Osteocyte (in vitro differentiated cells): ENCODE measurements at regions not wholly inside any gene's neighbourhood (a gene's known extent, or its start where the extent isn't known, plus 50 kb on each side); places are given as distances from the start of the nearest gene placed in this dataset.

ENCODE experiments used
- DNase-seq: peaks from one replicate; pipeline ENCODE4 v3.0.0; 2021; ENCODE audit warnings: mixed read lengths; ENCODE audit not compliant: unreplicated experiment; ENCODE audit errors: extremely low spot score
- H3K27ac Mint-ChIP-seq: one replicate; pipeline ENCODE4 v1.8.0; 2021; ENCODE audit warnings: mild to moderate bottlenecking, mixed read lengths; ENCODE audit not compliant: unreplicated experiment
- H3K27me3 Mint-ChIP-seq: one replicate; pipeline ENCODE4 v1.8.0; 2021; ENCODE audit warnings: mixed read lengths; ENCODE audit not compliant: unreplicated experiment
- H3K36me3 Mint-ChIP-seq: one replicate; pipeline ENCODE4 v1.8.0; 2021; ENCODE audit warnings: mixed read lengths; ENCODE audit not compliant: unreplicated experiment
- H3K4me1 Mint-ChIP-seq: one replicate; pipeline ENCODE4 v1.8.0; 2021; ENCODE audit warnings: mixed read lengths; ENCODE audit not compliant: unreplicated experiment
- H3K4me3 Mint-ChIP-seq: one replicate; pipeline ENCODE4 v1.8.0; 2021; ENCODE audit warnings: mild to moderate bottlenecking, moderate library complexity, mixed read lengths; ENCODE audit not compliant: unreplicated experiment
- H3K9me3 Mint-ChIP-seq: one replicate; pipeline ENCODE4 v1.8.0; 2021; ENCODE audit warnings: mixed read lengths; ENCODE audit not compliant: unreplicated experiment
- CTCF ChIP-seq: fragments of 200-600 bp; sonication (generic); IDR thresholded peaks from 2 replicates; pipeline ENCODE4 v1.5.0; 2021; ENCODE audit warnings: antibody characterized with exemption, mild to moderate bottlenecking, moderate library complexity

- no peak for TF ChIP-seq CTCF
- H3K36me3 Mint-ChIP-seq = no peaks in the 10 kb centered on the region
- no peak overlapping the region for H3K27ac Mint-ChIP-seq
- no peak for DNase-seq
- H3K27me3 Mint-ChIP-seq = peaks cover 21% of the 10 kb centered on the region
- no peak overlapping the region for H3K4me3 Mint-ChIP-seq
- no peaks in the 10 kb centered on the region for H3K9me3 Mint-ChIP-seq
- H3K4me1 Mint-ChIP-seq = no peaks in the 10 kb centered on the region
Measured at GRCh38 chr20:59470521-59470920, 133.8 kb upstream of the PHACTR3 start.

- no peak for DNase-seq
- no peaks in the 10 kb centered on the region for H3K36me3 Mint-ChIP-seq
- no peaks in the 10 kb centered on the region for H3K9me3 Mint-ChIP-seq
- H3K4me3 Mint-ChIP-seq = no peak overlapping the region
- H3K27me3 Mint-ChIP-seq = peaks cover 21% of the 10 kb centered on the region
- no peak for TF ChIP-seq CTCF
- no peak overlapping the region for H3K27ac Mint-ChIP-seq
- no peaks in the 10 kb centered on the region for H3K4me1 Mint-ChIP-seq
Measured at GRCh38 chr20:59471653-59472421, 132.5 kb upstream of the PHACTR3 start.

GRCh38 chr20:59473742-59474141 lies 130.6 kb upstream of the PHACTR3 start:
- no peaks in the 10 kb centered on the region for H3K4me1 Mint-ChIP-seq
- H3K9me3 Mint-ChIP-seq = no peaks in the 10 kb centered on the region
- H3K27me3 Mint-ChIP-seq = peaks cover 25% of the 10 kb centered on the region
- no peak overlapping the region for H3K27ac Mint-ChIP-seq
- TF ChIP-seq CTCF = no peak
- DNase-seq = no peak
- no peaks in the 10 kb centered on the region for H3K36me3 Mint-ChIP-seq
- H3K4me3 Mint-ChIP-seq = no peak overlapping the region

- no peaks in the 10 kb centered on the region for H3K9me3 Mint-ChIP-seq
- no peaks in the 10 kb centered on the region for H3K36me3 Mint-ChIP-seq
- DNase-seq = no peak
- H3K4me3 Mint-ChIP-seq = no peak overlapping the region
- H3K4me1 Mint-ChIP-seq = no peaks in the 10 kb centered on the region
- TF ChIP-seq CTCF = no peak
- no peak overlapping the region for H3K27ac Mint-ChIP-seq
- H3K27me3 Mint-ChIP-seq = peaks cover 12% of the 10 kb centered on the region
Measured at GRCh38 chr20:59481067-59481466, 123.3 kb upstream of the PHACTR3 start.

- peaks cover 12% of the 10 kb centered on the region for H3K27me3 Mint-ChIP-seq
- no peaks in the 10 kb centered on the region for H3K9me3 Mint-ChIP-seq
- no peak for TF ChIP-seq CTCF
- no peaks in the 10 kb centered on the region for H3K4me1 Mint-ChIP-seq
- H3K36me3 Mint-ChIP-seq = no peaks in the 10 kb centered on the region
- DNase-seq = no peak
- H3K27ac Mint-ChIP-seq = no peak overlapping the region
- no peak overlapping the region for H3K4me3 Mint-ChIP-seq
Measured at GRCh38 chr20:59481477-59482018, 122.8 kb upstream of the PHACTR3 start.
